OCI-LY3 (cell line): ENCODE measurements at regions not wholly inside any gene's neighbourhood (a gene's known extent, or its start where the extent isn't known, plus 50 kb on each side); places are given as distances from the start of the nearest gene placed in this dataset.

ENCODE experiments used
- CTCF ChIP-seq: fragments of 200-600, 300-600 bp; sonication (generic); IDR thresholded peaks from 2 replicates; pipeline ENCODE4 v1.5.1; 2014; ENCODE audit warnings: antibody characterized with exemption, low read length, low read depth
- EZH2phosphoT487 ChIP-seq: fragments of 200-600 bp; shearing (Covaris generic); IDR thresholded peaks from 2 replicates; pipeline ENCODE4 v1.6.1; 2018; ENCODE audit warnings: antibody characterized with exemption, mixed run types, low read depth

- no peak for TF ChIP-seq CTCF
- TF ChIP-seq EZH2phosphoT487: no peak
Measured at GRCh38 chr4:156193800-156194199, 240.1 kb upstream of the CTSO start.
